Liver (tissue), 3 donors: ENCODE measurements at regions not wholly inside any gene's neighbourhood (a gene's known extent, or its start where the extent isn't known, plus 50 kb on each side); places are given as distances from the start of the nearest gene placed in this dataset.

Source experiments
- CTCF ChIP-seq: fragments of 150-350 bp; IDR thresholded peaks from 2 replicates; pipeline ENCODE4 v1.5.1; 2017; ENCODE audit warnings: improper control_type of control experiment, low read depth, low read length; ENCODE audit not compliant: missing input control
- GABPA ChIP-seq, 2 donors: IDR thresholded peaks in 1 of 2; conservative IDR thresholded peaks in 1 of 2; 2 replicates each; pipeline ENCODE4 v1.6.1; 2016; ENCODE audit warnings: antibody characterized with exemption in 2 of 2, mild to moderate bottlenecking in 1 of 2, moderate library complexity in 1 of 2
- JUND ChIP-seq, 2 donors: IDR thresholded peaks; 2 replicates each; pipeline ENCODE4 v1.6.1; 2016; ENCODE audit warnings: antibody characterized with exemption in 2 of 2
- RAD21 ChIP-seq, 2 donors: IDR thresholded peaks; 2 replicates each; pipeline ENCODE4 v1.6.1; 2016; ENCODE audit warnings: antibody characterized with exemption in 2 of 2, mild to moderate bottlenecking in 2 of 2
- RXRA ChIP-seq, 2 donors: IDR thresholded peaks; 2 replicates each; pipeline ENCODE4 v1.6.1; 2017 to 2018; ENCODE audit warnings: antibody characterized with exemption in 2 of 2, mild to moderate bottlenecking in 1 of 2
- SP1 ChIP-seq: IDR thresholded peaks from 2 replicates; pipeline ENCODE4 v1.6.1; 2018; ENCODE audit warnings: antibody characterized with exemption, mild to moderate bottlenecking
- TF ChIP-seq, protein P1 (sequence below): IDR thresholded peaks from 2 replicates; pipeline ENCODE4 v1.6.1; 2016; ENCODE audit warnings: antibody characterized with exemption
- donor health status: healthy.
- donor health status: healthy.

- no peak for TF ChIP-seq RAD21 (IDR thresholded peaks at IDR 0.05)
- no peak for TF ChIP-seq GABPA (IDR thresholded peaks at IDR 0.05 in 1 of 2, conservative IDR thresholded peaks at IDR 0.05 in 1 of 2)
- no peak for TF ChIP-seq CTCF
- TF ChIP-seq JUND (IDR thresholded peaks at IDR 0.05), result no peak
- no peak for TF ChIP-seq RXRA (IDR thresholded peaks at IDR 0.05)
- TF ChIP-seq, protein P1, sequence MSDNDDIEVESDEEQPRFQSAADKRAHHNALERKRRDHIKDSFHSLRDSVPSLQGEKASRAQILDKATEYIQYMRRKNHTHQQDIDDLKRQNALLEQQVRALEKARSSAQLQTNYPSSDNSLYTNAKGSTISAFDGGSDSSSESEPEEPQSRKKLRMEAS, result no peak
- TF ChIP-seq SP1, result no peak
These were observed 155.4 kb downstream of the C12orf75 start for GRCh38 chr12:105485921-105486320.
